ENCODE measurements at regions not wholly inside any gene's neighbourhood (a gene's known extent, or its start where the extent isn't known, plus 50 kb on each side); places are given as distances from the start of the nearest gene placed in this dataset.

DNA sequence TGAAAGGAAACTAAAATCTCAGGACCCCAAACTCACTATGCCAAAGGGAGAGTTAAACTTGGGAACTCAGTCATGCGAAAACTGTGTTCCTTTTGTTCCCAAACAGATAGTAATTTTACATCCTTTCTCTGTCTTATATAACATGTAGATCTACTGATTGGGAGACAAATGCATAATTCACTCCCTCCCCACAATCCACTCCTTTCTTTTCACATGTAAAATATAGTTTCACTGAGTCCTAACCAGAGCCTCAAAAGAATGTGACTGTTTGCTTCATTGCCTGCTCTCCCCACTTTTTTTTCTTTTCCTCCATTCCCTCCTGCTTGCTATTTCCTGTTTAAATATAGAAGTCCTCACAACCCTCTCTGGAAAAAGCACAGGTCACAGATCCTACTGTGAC lies 699.3 kb upstream of the ADGRL3 start:
- Histone ChIP-seq H3K27me3 (ENCODE audit: control insufficient read depth, insufficient read depth, low read length) (no peaks in the 10 kb centered on the region), H3K4me3 (ENCODE audit: low read depth, low read length) (no peak overlapping the region), H3K36me3 (ENCODE audit: control insufficient read depth, insufficient read depth, low read length) (no peaks in the 10 kb centered on the region)
- TF ChIP-seq, protein P1, sequence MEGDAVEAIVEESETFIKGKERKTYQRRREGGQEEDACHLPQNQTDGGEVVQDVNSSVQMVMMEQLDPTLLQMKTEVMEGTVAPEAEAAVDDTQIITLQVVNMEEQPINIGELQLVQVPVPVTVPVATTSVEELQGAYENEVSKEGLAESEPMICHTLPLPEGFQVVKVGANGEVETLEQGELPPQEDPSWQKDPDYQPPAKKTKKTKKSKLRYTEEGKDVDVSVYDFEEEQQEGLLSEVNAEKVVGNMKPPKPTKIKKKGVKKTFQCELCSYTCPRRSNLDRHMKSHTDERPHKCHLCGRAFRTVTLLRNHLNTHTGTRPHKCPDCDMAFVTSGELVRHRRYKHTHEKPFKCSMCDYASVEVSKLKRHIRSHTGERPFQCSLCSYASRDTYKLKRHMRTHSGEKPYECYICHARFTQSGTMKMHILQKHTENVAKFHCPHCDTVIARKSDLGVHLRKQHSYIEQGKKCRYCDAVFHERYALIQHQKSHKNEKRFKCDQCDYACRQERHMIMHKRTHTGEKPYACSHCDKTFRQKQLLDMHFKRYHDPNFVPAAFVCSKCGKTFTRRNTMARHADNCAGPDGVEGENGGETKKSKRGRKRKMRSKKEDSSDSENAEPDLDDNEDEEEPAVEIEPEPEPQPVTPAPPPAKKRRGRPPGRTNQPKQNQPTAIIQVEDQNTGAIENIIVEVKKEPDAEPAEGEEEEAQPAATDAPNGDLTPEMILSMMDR (IDR thresholded peaks at IDR 0.05; ENCODE audit: insufficient read depth, low read length, poor library complexity, severe bottlenecking), result no peak
- no peak for DNase-seq (ENCODE audit: low read depth)

- H3K27me3 ChIP-seq (ENCODE audit: control insufficient read depth, insufficient read depth, low read length), result no peaks in the 10 kb centered on the region
- H3K4me3 ChIP-seq (ENCODE audit: low read depth, low read length), result no peak overlapping the region
- no peaks in the 10 kb centered on the region for H3K36me3 ChIP-seq (ENCODE audit: control insufficient read depth, insufficient read depth, low read length)
- TF ChIP-seq, protein P1 (IDR thresholded peaks at IDR 0.05; ENCODE audit: insufficient read depth, low read length, poor library complexity, severe bottlenecking), result no peak
- DNase-seq (ENCODE audit: low read depth), result no peak
Measured at GRCh38 chr4:60502733-60503132, 697.4 kb upstream of the ADGRL3 start.

GRCh38 chr4:60506061-60506460 lies 694.1 kb upstream of the ADGRL3 start:
- TF ChIP-seq, protein P1 (IDR thresholded peaks at IDR 0.05; ENCODE audit: insufficient read depth, low read length, poor library complexity, severe bottlenecking), result no peak
- H3K27me3 ChIP-seq (ENCODE audit: control insufficient read depth, insufficient read depth, low read length), result no peaks in the 10 kb centered on the region

GRCh38 chr4:60522265-60522664 lies 677.9 kb upstream of the ADGRL3 start:
- TF ChIP-seq, protein P1 (IDR thresholded peaks at IDR 0.05; ENCODE audit: insufficient read depth, low read length, poor library complexity, severe bottlenecking), result no peak
- Histone ChIP-seq H3K4me3 (ENCODE audit: low read depth, low read length) (no peak overlapping the region), H3K27me3 (ENCODE audit: control insufficient read depth, insufficient read depth, low read length) (no peaks in the 10 kb centered on the region), H3K36me3 (ENCODE audit: control insufficient read depth, insufficient read depth, low read length) (no peaks in the 10 kb centered on the region)
- no peak for DNase-seq (ENCODE audit: low read depth)

More at GRCh38 chr4:60506061-60506460, 694.1 kb upstream of the ADGRL3 start:
- no peak for DNase-seq (ENCODE audit: low read depth)
- Histone ChIP-seq H3K4me3 (ENCODE audit: low read depth, low read length) (no peak overlapping the region), H3K36me3 (ENCODE audit: control insufficient read depth, insufficient read depth, low read length) (no peaks in the 10 kb centered on the region)

DNA sequence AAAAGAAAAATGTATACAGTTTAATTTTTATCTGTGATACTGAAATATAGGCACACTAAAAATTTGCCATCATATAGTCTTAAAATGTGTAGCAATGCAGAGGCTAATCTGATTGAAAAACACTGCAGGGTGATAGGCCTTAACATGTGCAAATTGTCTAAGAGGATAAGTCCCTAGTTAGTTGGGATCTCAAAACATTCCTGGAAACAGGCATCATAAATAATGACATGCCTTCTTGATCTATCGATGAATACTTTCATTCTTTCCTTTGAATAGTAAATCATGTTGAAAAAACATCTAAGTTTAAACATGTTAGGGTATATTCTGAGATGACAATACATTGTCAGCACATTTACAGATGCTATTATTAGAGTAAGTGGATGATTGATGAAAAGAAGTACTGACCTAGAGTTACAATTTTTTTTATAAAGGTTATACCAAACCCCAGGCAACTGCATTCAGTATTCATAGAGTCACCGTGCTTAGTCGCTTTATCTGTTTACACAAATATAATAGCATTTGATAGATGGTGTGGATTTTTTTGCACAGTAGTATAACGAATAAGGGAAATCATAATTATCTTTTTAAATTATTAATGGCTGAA lies 668.2 kb upstream of the ADGRL3 start:
- Histone ChIP-seq H3K27me3 (ENCODE audit: control insufficient read depth, insufficient read depth, low read length) (no peaks in the 10 kb centered on the region), H3K4me3 (ENCODE audit: low read depth, low read length) (no peak overlapping the region), H3K36me3 (ENCODE audit: control insufficient read depth, insufficient read depth, low read length) (no peaks in the 10 kb centered on the region)
- TF ChIP-seq, protein P1 (IDR thresholded peaks at IDR 0.05; ENCODE audit: insufficient read depth, low read length, poor library complexity, severe bottlenecking), result no peak
- DNase-seq (ENCODE audit: low read depth), result no peak

GRCh38 chr4:60544981-60545380 lies 655.1 kb upstream of the ADGRL3 start:
- Histone ChIP-seq H3K36me3 (ENCODE audit: control insufficient read depth, insufficient read depth, low read length) (no peaks in the 10 kb centered on the region), H3K4me3 (ENCODE audit: low read depth, low read length) (no peak overlapping the region), H3K27me3 (ENCODE audit: control insufficient read depth, insufficient read depth, low read length) (no peaks in the 10 kb centered on the region)
- no peak for DNase-seq (ENCODE audit: low read depth)
- TF ChIP-seq, protein P1 (IDR thresholded peaks at IDR 0.05; ENCODE audit: insufficient read depth, low read length, poor library complexity, severe bottlenecking), result no peak

Data from kidney epithelial cell (primary cell).